ENCODE measurements at regions not wholly inside any gene's neighbourhood (a gene's known extent, or its start where the extent isn't known, plus 50 kb on each side); places are given as distances from the start of the nearest gene placed in this dataset.

GRCh38 chr21:32140604-32141317 is 138.1 kb downstream of the MIS18A start:
- TF ChIP-seq CTCF (IDR thresholded peaks at IDR 0.05) = no peak
- no peak for TF ChIP-seq EZH2 (IDR thresholded peaks at IDR 0.05; ENCODE audit: borderline replicate concordance, insufficient read depth, low read depth, low read length, poor library complexity, severe bottlenecking)
